GM13976 (cell line): ENCODE measurements at regions not wholly inside any gene's neighbourhood (a gene's known extent, or its start where the extent isn't known, plus 50 kb on each side); places are given as distances from the start of the nearest gene placed in this dataset.

Experiments used
- DNase-seq: peaks from one replicate; pipeline ENCODE4 v3.0.0; 2012; ENCODE audit warnings: low spot score
- CTCF ChIP-seq: IDR thresholded peaks from 2 replicates; pipeline ENCODE4 v1.5.1; 2012; ENCODE audit warnings: borderline replicate concordance, mild to moderate bottlenecking; ENCODE audit not compliant: insufficient read depth; ENCODE audit errors: extremely low read depth, missing control alignments, control extremely low read depth
- in situ Hi-C: fragments of 300-500 bp; cut with MboI; formaldehyde crosslinking; loops from one replicate; pipeline ENCODE4 v1.12.0; 2022; ENCODE audit warnings: low sequenced_read_pairs, mixed read lengths, inconsistent platforms; ENCODE audit not compliant: unreplicated experiment

GRCh38 chr9:27665136-27665535 is 91.9 kb upstream of the C9orf72 start:
- no peak for TF ChIP-seq CTCF
- in situ Hi-C loops, result no loop called here

GRCh38 chr9:27668280-27668679 is 95.0 kb upstream of the C9orf72 start:
- in situ Hi-C loops, result no loop called here
- DNase-seq, result no peak
- no peak for TF ChIP-seq CTCF

More at GRCh38 chr9:27665136-27665535, 91.9 kb upstream of the C9orf72 start:
- DNase-seq, result no peak

- DNase-seq, result no peak
- TF ChIP-seq CTCF, result no peak
- in situ Hi-C loops, result no loop called here
These were observed 98.4 kb upstream of the C9orf72 start for GRCh38 chr9:27671636-27672035.

GRCh38 chr9:27672718-27673117 is 99.4 kb upstream of the C9orf72 start:
- in situ Hi-C loops, result no loop called here
- no peak for DNase-seq

GRCh38 chr9:27673641-27674040 is 100.4 kb upstream of the C9orf72 start:
- no peak for TF ChIP-seq CTCF
- in situ Hi-C loops, result no loop called here

More at GRCh38 chr9:27672718-27673117, 99.4 kb upstream of the C9orf72 start:
- no peak for TF ChIP-seq CTCF

DNA sequence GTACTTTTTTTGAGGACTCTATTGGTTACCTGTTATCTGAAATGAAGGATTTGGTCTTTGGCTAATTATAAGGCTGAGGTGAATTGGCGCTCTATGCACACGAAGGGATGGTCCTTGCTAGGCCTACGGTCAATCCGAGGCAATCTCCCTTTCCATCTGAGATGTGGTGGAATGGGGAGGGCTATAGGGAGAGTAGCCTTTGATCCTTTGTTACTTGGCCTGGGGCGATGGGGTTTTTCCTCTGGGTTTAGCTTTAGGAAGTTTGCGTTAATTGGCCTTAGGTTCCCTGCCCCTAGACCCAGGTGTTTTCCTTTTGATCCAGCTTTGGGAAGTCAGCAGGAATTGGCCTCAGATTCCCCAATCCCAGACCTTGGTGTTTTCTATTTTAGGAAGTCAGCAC is 102.1 kb upstream of the C9orf72 start:
- in situ Hi-C loops, result no loop called here
- no peak for DNase-seq
- TF ChIP-seq CTCF, result no peak

More at GRCh38 chr9:27673641-27674040, 100.4 kb upstream of the C9orf72 start:
- no peak for DNase-seq

- in situ Hi-C loops, result no loop called here
These were observed 103.5 kb upstream of the C9orf72 start for GRCh38 chr9:27676827-27677226.

More at GRCh38 chr9:27676827-27677226, 103.5 kb upstream of the C9orf72 start:
- TF ChIP-seq CTCF, result no peak
- no peak for DNase-seq
